GM19397 (cell line): ENCODE measurements at regions not wholly inside any gene's neighbourhood (a gene's known extent, or its start where the extent isn't known, plus 50 kb on each side); places are given as distances from the start of the nearest gene placed in this dataset.

Experiments used
- ATAC-seq: cut with Tn5 transposase; IDR thresholded peaks from one replicate; pipeline ENCODE4 v1.9.1; 2021; ENCODE audit warnings: mild to moderate bottlenecking, moderate library complexity; ENCODE audit not compliant: unreplicated experiment

- no peak for ATAC-seq
Measured at GRCh38 chr1:221448585-221449175, 293.2 kb downstream of the DUSP10 start.

- no peak for ATAC-seq
Measured at GRCh38 chr1:221449194-221449593, 292.7 kb downstream of the DUSP10 start.

DNA sequence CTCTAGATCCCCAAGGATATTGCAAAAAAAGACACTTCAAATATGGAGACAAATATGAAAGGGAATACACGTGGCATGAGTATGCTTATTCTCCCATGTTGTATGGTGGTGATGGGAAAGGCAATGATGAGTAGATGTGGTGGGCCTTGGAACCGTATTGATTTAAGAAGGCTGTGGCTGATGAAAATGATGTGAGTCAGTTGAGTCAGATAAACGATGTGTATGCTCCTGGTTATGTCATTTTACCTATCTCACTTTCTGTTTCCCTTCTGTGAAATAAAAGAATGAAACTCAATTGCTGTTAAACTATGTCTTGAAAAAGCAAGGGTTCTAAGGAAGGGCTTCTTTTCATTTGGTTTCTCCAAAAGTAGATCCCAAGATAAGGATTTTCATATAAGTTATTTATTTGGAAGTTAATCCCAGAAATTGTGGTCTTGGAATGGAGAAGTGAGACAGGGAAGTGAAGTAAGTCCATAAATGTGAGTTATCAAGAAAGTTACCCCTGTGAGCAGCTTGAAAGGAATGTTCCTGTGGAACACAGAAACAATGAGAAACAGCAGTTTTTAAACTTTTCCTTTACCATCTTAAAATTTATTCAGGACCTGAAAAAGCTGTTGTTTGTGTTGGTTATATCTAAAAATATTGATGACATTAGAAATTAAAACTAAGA lies 292.0 kb downstream of the DUSP10 start:
- no peak for ATAC-seq

DNA sequence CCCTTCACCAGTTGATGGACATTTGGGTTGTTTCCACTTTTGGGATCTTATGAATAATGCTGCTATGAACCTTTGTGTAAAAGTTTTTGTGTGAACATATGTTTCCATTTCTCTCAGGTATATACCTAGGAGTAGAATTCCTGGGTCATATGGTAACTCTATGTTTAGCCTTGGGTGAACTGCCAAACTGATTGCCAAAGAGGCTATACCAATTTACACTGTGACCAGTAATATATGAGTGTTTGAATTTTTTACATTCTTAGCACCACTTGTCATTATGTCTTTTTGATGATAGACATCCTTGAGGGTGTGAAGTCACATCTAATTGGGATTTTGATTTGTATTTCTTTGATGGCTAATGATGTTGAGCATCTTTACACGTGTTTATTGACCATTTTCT lies 290.1 kb downstream of the DUSP10 start:
- ATAC-seq = no peak

GRCh38 chr1:221454096-221454495 lies 287.8 kb downstream of the DUSP10 start:
- no peak for ATAC-seq

GRCh38 chr1:221456918-221457317 lies 285.0 kb downstream of the DUSP10 start:
- no peak for ATAC-seq

GRCh38 chr1:221457685-221458446 lies 284.0 kb downstream of the DUSP10 start:
- no peak for ATAC-seq

- no peak for ATAC-seq
Measured at GRCh38 chr1:221458447-221459156, 283.3 kb downstream of the DUSP10 start.

- ATAC-seq = no peak
Measured at GRCh38 chr1:221459558-221459957, 282.3 kb downstream of the DUSP10 start.

DNA sequence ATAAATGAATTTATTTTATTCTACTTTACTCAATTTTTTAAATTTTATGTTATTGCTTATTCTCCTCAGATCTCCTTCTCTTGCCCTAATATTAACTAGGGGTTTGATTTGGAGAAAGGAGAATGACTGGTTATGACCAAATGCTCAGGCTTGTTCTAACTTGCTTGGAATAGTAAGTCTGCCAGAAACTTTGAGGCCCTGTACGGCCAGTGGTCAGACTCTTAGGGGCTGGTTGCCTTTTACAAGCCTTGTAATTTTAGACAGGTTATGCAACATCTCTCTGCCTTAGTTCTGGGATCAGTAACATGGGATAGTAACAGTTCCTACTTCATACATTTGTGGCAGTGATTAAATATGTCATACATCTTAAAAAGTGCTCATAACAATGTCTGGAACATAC lies 279.5 kb downstream of the DUSP10 start:
- no peak for ATAC-seq

DNA sequence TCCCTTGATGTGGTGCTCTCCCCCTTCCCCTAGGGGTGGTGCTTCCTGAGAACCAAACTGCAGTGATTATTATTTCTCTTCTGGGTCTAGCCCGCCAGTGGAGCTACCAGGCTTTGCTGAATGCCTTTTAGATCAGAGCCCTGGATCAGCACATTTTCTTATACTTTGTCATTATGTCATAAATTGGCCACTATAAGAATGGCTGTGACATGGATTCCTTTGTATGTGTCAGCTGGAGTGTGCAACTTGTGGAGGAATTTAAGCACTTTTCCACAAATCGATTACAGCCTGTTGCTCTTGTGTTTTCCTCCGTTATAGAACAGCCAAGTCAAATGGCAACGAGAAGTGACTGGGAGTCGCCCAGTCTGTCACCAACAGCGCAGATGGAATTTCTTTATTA lies 273.3 kb downstream of the DUSP10 start:
- no peak for ATAC-seq

DNA sequence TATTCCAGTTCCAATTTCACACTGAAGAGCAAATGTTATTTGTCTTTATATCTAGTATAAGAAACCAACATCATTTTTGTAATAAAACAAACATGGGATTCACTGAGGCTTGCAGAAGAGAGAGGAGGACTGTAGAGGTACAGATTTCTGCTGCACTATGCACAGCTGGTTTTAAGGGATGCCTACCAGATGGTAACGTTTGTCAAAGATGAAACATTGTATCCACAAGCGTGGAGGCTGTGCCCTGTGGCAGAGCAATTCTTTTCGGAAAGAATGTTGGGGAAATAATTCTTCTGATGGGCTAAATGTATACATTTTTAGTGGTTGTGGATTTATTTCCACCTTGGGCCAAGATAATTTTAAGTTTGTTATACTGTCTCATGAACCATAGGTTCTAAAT lies 272.4 kb downstream of the DUSP10 start:
- ATAC-seq = no peak

DNA sequence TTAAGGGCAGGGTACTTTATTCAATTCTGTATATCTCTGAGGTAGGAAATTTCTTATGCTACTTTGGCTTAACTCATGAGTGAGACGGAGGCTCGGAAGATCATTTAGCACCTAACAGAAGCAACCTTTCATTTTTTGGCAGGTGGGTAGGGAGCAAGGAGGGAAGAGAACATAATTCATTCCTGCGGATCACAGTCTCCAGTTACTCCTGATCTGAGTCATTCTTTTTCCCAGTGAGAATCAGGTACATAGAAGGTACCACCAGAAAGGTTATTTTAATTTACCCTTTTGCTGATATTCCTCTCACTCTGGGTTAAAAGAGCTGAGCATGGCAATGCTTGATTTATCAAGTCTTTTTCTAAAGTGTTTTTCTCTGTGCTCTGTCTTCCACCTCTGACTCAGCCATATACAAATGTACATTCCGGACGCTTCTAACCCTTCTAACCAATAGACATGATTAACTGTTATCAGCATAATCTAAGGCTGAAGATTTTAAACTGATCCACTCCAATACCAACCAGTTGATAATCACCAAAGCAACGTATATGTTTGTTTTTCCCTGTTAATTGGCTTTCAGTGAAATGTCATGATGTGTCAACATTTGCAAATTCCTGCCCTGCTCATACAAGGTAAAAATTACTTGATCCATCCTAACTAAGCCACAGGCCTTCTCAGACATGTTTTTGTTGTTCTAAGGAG lies 271.7 kb downstream of the DUSP10 start:
- no peak for ATAC-seq

DNA sequence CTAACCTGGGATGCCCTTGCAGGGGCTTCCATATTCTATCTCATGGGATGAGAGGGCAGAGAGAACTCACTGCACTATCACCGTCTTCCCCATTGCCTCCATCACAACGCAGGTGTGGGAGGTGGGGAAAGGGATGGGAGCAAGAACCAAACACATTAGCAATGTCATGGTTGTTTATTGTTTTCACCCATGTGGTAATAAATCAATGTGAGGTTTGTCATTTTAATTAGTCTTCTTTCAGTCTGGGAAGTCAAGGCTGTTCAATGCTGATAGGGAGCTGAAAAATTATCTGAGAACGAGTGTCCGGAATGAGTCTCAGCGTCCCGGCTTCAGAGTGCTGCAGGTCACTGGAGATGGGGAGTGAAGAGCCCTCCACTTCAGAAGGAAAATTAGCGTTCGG lies 268.5 kb downstream of the DUSP10 start:
- ATAC-seq = no peak

GRCh38 chr1:221477252-221477651 lies 264.6 kb downstream of the DUSP10 start:
- no peak for ATAC-seq

- no peak for ATAC-seq
Measured at GRCh38 chr1:221478050-221478949, 263.6 kb downstream of the DUSP10 start.

- no peak for ATAC-seq
Measured at GRCh38 chr1:221487781-221488524, 253.9 kb downstream of the DUSP10 start.

- ATAC-seq = no peak
Measured at GRCh38 chr1:221488550-221488949, 253.3 kb downstream of the DUSP10 start.

GRCh38 chr1:221494670-221495069 lies 247.2 kb downstream of the DUSP10 start:
- no peak for ATAC-seq
